B cell (primary cell): ENCODE measurements at regions not wholly inside any gene's neighbourhood (a gene's known extent, or its start where the extent isn't known, plus 50 kb on each side); places are given as distances from the start of the nearest gene placed in this dataset.

Experiments used
- ATAC-seq: fragments of 200-7000 bp; cut with Tn5 transposase; one replicate; pipeline ENCODE4 v1.10.0; 2021; ENCODE audit warnings: low read depth, mild to moderate bottlenecking, moderate number of reproducible peaks, moderate library complexity
- CTCF ChIA-PET: fragments of 350-600 bp; sonication (Branson Sonifier 250); formaldehyde crosslinking; loops from one replicate; lab custom pipeline; 2021; ENCODE audit warnings: antibody characterized with exemption, inconsistent platforms; lab: Charles Lee
- POLR2A ChIA-PET: fragments of 350-600 bp; sonication (Branson Sonifier 250); formaldehyde crosslinking; loops from one replicate; lab custom pipeline; 2021; ENCODE audit warnings: antibody characterized with exemption; lab: Charles Lee
- DNase-seq: peaks from one replicate; pipeline ENCODE4 v3.0.0; 2013
- H2AFZ ChIP-seq: 2 replicates; pipeline ENCODE4 v1.6.1; 2012; ENCODE audit warnings: mild to moderate bottlenecking, low read depth, low read length; ENCODE audit not compliant: insufficient read depth, poor library complexity, severe bottlenecking
- H3K27ac ChIP-seq, 2 donors: 1 replicate in 1 of 2; 2 replicates in 1 of 2; pipeline ENCODE4 v1.5.1; 2012 to 2013; ENCODE audit warnings: low read length in 2 of 2, mild to moderate bottlenecking in 2 of 2, moderate library complexity in 1 of 2
- H3K27me3 ChIP-seq, 4 experiments: fragments of 200-600 bp in 1 of 4; sonication (generic) in 1 of 4; replicated peaks in 1 of 4; 1 replicate in 2 of 4; 2 replicates in 2 of 4; pipeline versions ENCODE4 v1.6.1 to v1.7.0; 2013 to 2016; ENCODE audit warnings: low read length in 3 of 4, mild to moderate bottlenecking in 2 of 4, mixed read lengths in 1 of 4, moderate library complexity in 1 of 4; ENCODE audit not compliant: insufficient read depth in 4 of 4, control insufficient read depth in 3 of 4; ENCODE audit errors: control extremely low read depth in 1 of 4
- H3K36me3 ChIP-seq, 2 experiments: replicated peaks in 1 of 2; 1 replicate in 1 of 2; 2 replicates in 1 of 2; pipeline versions ENCODE4 v1.6.1 to v1.7.1; 2013; ENCODE audit warnings: low read length in 1 of 2; ENCODE audit not compliant: insufficient read depth in 2 of 2, control insufficient read depth in 1 of 2; ENCODE audit errors: control extremely low read depth in 1 of 2, extremely low read depth in 1 of 2
- H3K4me1 ChIP-seq, 2 donors: fragments of 200-600 bp in 1 of 2; sonication (generic) in 1 of 2; 1 replicate in 1 of 2; 2 replicates in 1 of 2; pipeline versions ENCODE4 v1.5.1 to v1.6.1; 2013 to 2017; ENCODE audit warnings: low read length in 2 of 2; ENCODE audit not compliant: control insufficient read depth in 2 of 2, insufficient read depth in 2 of 2
- H3K4me2 ChIP-seq: replicated peaks from 2 replicates; pipeline ENCODE3; 2012; ENCODE audit warnings: mild to moderate bottlenecking, low read depth, low read length; ENCODE audit not compliant: poor library complexity, severe bottlenecking
- H3K4me3 ChIP-seq, 5 experiments: fragments of 200-600 bp in 1 of 5; sonication (generic) in 1 of 5; 1 replicate in 3 of 5; 2 replicates in 2 of 5; pipeline versions ENCODE4 v1.5.1 to v1.7.0; 2011 to 2016; ENCODE audit warnings: low read length in 4 of 5, mild to moderate bottlenecking in 4 of 5, low read depth in 2 of 5, control low read depth in 1 of 5, moderate library complexity in 1 of 5; ENCODE audit not compliant: insufficient read depth in 1 of 5; ENCODE audit errors: control extremely low read depth in 1 of 5, extremely low read depth in 1 of 5
- H3K79me2 ChIP-seq: fragments of 200-600 bp; sonication (generic); one replicate; pipeline ENCODE4 v1.6.0; 2016; ENCODE audit warnings: low read length; ENCODE audit not compliant: control insufficient read depth, insufficient read depth
- H3K9ac ChIP-seq: fragments of 200-600 bp; sonication (generic); 2 replicates; pipeline ENCODE4 v1.6.1; 2017; ENCODE audit warnings: mild to moderate bottlenecking, low read length, moderate library complexity
- H3K9me3 ChIP-seq, 3 donors: one replicate each; pipeline versions ENCODE4 v1.6.1 to v1.7.1; 2013; ENCODE audit warnings: low read length in 2 of 3; ENCODE audit not compliant: control insufficient read depth in 2 of 3, insufficient read depth in 1 of 3; ENCODE audit errors: control extremely low read depth in 1 of 3
- H4K20me1 ChIP-seq: 2 replicates; pipeline ENCODE4 v1.6.0; 2012; ENCODE audit warnings: mild to moderate bottlenecking, low read length; ENCODE audit not compliant: insufficient read depth, control insufficient read depth, poor library complexity, severe bottlenecking
- H3K27ac Mint-ChIP-seq: one replicate; pipeline ENCODE4 v1.8.0; 2021; ENCODE audit warnings: mixed read lengths
- H3K27me3 Mint-ChIP-seq: one replicate; pipeline ENCODE4 v1.8.0; 2021; ENCODE audit warnings: mixed read lengths
- H3K4me1 Mint-ChIP-seq: one replicate; pipeline ENCODE4 v1.8.0; 2021; ENCODE audit warnings: mixed read lengths
- H3K4me3 Mint-ChIP-seq: one replicate; pipeline ENCODE4 v1.8.0; 2021; ENCODE audit warnings: mixed read lengths
- H3K9me3 Mint-ChIP-seq: one replicate; pipeline ENCODE4 v1.8.0; 2022; ENCODE audit warnings: mixed read lengths; ENCODE audit not compliant: insufficient read depth
- CTCF ChIP-seq: fragments of 200-600 bp; IDR thresholded peaks from one replicate; pipeline ENCODE4 v1.8.0; 2022; ENCODE audit warnings: antibody characterized with exemption, mild to moderate bottlenecking
- EZH2 ChIP-seq: IDR thresholded peaks from 2 replicates; pipeline ENCODE4 v1.6.1; 2012; ENCODE audit warnings: borderline replicate concordance, low read depth, mild to moderate bottlenecking, moderate library complexity, low read length; ENCODE audit not compliant: insufficient read depth, poor library complexity, severe bottlenecking
- WGBS: methylation state at CpG from one replicate; pipeline ENCODE4 v1.1.5; 2013; ENCODE audit warnings: missing lambda C conversion rate; ENCODE audit not compliant: insufficient coverage; 5-methylcytosine and 5-hydroxymethylcytosine counted together
- intact Hi-C: fragments of 100-400 bp; cut with micrococcal nuclease; formaldehyde crosslinking; loops from one replicate; pipeline ENCODE4 v1.10.0; 2022

- TF ChIP-seq CTCF (no peak), EZH2 (no peak)
- H3K36me3 ChIP-seq = no peaks in the 10 kb centered on the region
- no peaks in the 10 kb centered on the region for H3K4me1 ChIP-seq
- H3K27ac ChIP-seq = no peak overlapping the region
- no peak overlapping the region for H2AFZ ChIP-seq
- no peak overlapping the region for H3K27ac Mint-ChIP-seq
- no peak overlapping the region for H3K4me2 ChIP-seq
- peaks cover 0 to 1% (median 0%) of the 10 kb centered on the region in 3 donors for H3K9me3 ChIP-seq
- no peaks in the 10 kb centered on the region for H3K9me3 Mint-ChIP-seq
- H3K4me3 Mint-ChIP-seq = no peak overlapping the region
- ChIA-PET POLR2A (no interaction called here), CTCF (no interaction called here)
- intact Hi-C loops = no loop called here
- no CpG with 5 or more reads among the region's 2 CpGs for WGBS
- no peak for ATAC-seq
- no peak overlapping the region for H3K4me3 ChIP-seq
- no peak overlapping the region for H3K9ac ChIP-seq
- H4K20me1 ChIP-seq = no peaks in the 10 kb centered on the region
- H3K79me2 ChIP-seq = no peaks in the 10 kb centered on the region
- H3K4me1 Mint-ChIP-seq = no peaks in the 10 kb centered on the region
- H3K27me3 Mint-ChIP-seq = no peaks in the 10 kb centered on the region
- no peaks in the 10 kb centered on the region for H3K27me3 ChIP-seq
- no peak for DNase-seq
Measured at GRCh38 chr2:53170466-53170865, 597.1 kb upstream of the CHAC2 start.

GRCh38 chr2:53167227-53167626, 600.4 kb upstream of the CHAC2 start:
- no peak for ATAC-seq
- Histone ChIP-seq H3K79me2 (no peaks in the 10 kb centered on the region), H2AFZ (no peak overlapping the region), H3K27me3 (no peaks in the 10 kb centered on the region), H3K4me1 (no peaks in the 10 kb centered on the region), H3K27ac (no peak overlapping the region), H3K4me2 (no peak overlapping the region), H4K20me1 (no peaks in the 10 kb centered on the region), H3K36me3 (no peaks in the 10 kb centered on the region), H3K9ac (no peak overlapping the region), H3K9me3 (peaks cover 0 to 1% (median 0%) of the 10 kb centered on the region in 3 donors), H3K4me3 (no peak overlapping the region)
- ChIA-PET CTCF (no interaction called here), POLR2A (no interaction called here)
- WGBS = 100% methylated on average over 2 of the region's 4 CpGs
- no peak for TF ChIP-seq EZH2
- TF ChIP-seq CTCF = no peak
- H3K27me3 Mint-ChIP-seq = no peaks in the 10 kb centered on the region
- no peak for DNase-seq
- no peaks in the 10 kb centered on the region for H3K4me1 Mint-ChIP-seq
- no peak overlapping the region for H3K27ac Mint-ChIP-seq
- no peak overlapping the region for H3K4me3 Mint-ChIP-seq
- intact Hi-C loops = no loop called here
- H3K9me3 Mint-ChIP-seq = peaks cover 4% of the 10 kb centered on the region
